ENCODE measurements at regions not wholly inside any gene's neighbourhood (a gene's known extent, or its start where the extent isn't known, plus 50 kb on each side); places are given as distances from the start of the nearest gene placed in this dataset.

DNA sequence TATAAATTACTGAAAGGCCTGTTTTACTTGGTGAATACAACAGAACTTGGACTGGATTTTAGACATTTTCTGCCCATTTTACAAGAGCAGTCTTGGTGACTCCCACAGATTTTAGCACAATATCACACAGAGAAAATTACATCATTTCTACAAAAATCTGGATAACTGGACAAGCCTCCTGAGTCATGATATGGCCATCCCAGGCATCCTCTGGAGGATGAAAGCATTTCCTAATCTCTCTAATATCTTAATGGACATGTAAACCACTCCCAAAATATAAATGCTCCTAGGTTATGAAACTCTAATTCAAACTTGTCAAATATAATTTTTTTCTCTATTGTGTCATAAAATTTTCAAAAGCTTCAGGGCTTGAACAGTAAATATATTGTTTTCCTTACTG is 1170.8 kb upstream of the PCDH7 start:
- ChIA-PET POLR2A (ENCODE audit: partially characterized antibody) (no interaction called here), CTCF (ENCODE audit: partially characterized antibody) (no interaction called here)
- Histone ChIP-seq H4K8ac (ENCODE audit: extremely low read depth, insufficient read depth, low read length) (no peak overlapping the region), H2BK20ac (ENCODE audit: low read length) (no peak overlapping the region), H3K4me3 (ENCODE audit: extremely low read depth in 1 of 4, insufficient read depth in 2 of 4, low read depth in 3 of 4, low read length in 4 of 4) (no peak overlapping the region), H3K27ac (ENCODE audit: low read depth, low read length) (no peak overlapping the region), H3K23me2 (ENCODE audit: low read depth, low read length) (no peaks in the 10 kb centered on the region), H2AFZ (ENCODE audit: low read length) (no peak overlapping the region), H4K5ac (ENCODE audit: insufficient read length, low read depth, low read length) (no peak overlapping the region), H3K14ac (ENCODE audit: insufficient read length) (no peak overlapping the region), H3K56ac (replicated peaks; ENCODE audit: insufficient read length, low read depth, low read length) (no peak overlapping the region), H2BK5ac (ENCODE audit: low read depth, low read length) (no peak overlapping the region), H3K4me1 (replicated peaks in 1 of 4; ENCODE audit: control insufficient read depth in 3 of 4, insufficient read depth in 4 of 4, low read length in 3 of 4) (no peaks in the 10 kb centered on the region), H2AK5ac (ENCODE audit: low read depth, low read length) (no peak overlapping the region), H3K4ac (replicated peaks; ENCODE audit: insufficient read length, low read depth, low read length) (no peak overlapping the region), H4K20me1 (replicated peaks in 1 of 2; ENCODE audit: control insufficient read depth in 1 of 2, insufficient read depth in 2 of 2, low read length in 2 of 2) (no peaks in the 10 kb centered on the region), H3K36me3 (ENCODE audit: control insufficient read depth in 2 of 4, insufficient read depth in 4 of 4, low read length in 3 of 4) (no peaks in the 10 kb centered on the region), H2BK12ac (ENCODE audit: low read depth, low read length) (no peak overlapping the region), H2BK15ac (ENCODE audit: low read length) (no peak overlapping the region), H4K91ac (replicated peaks; ENCODE audit: insufficient read length, low read length) (no peak overlapping the region), H2BK120ac (replicated peaks; ENCODE audit: low read depth, low read length) (no peak overlapping the region), H3K9me3 (ENCODE audit: insufficient read depth in 2 of 2, low read depth in 1 of 2, low read length in 1 of 2) (no peaks in the 10 kb centered on the region), H3K79me1 (ENCODE audit: low read depth, low read length) (no peaks in the 10 kb centered on the region), H3K79me2 (ENCODE audit: control insufficient read depth in 1 of 2, insufficient read depth in 2 of 2, low read length in 2 of 2) (no peaks in the 10 kb centered on the region), H3K23ac (ENCODE audit: insufficient read length) (no peak overlapping the region), H3K9ac (replicated peaks in 1 of 4; ENCODE audit: extremely low read depth in 1 of 4, low read depth in 3 of 4, low read length in 3 of 4) (no peak overlapping the region), H3K27me3 (replicated peaks in 1 of 4; ENCODE audit: control insufficient read depth in 3 of 4, extremely low read depth in 1 of 4, insufficient read depth in 3 of 4, low read length in 3 of 4) (no peaks in the 10 kb centered on the region), H3K4me2 (ENCODE audit: insufficient read depth in 1 of 2, low read depth in 2 of 2, low read length in 2 of 2) (no peak overlapping the region), H3K18ac (ENCODE audit: extremely low read depth, low read length) (no peak overlapping the region)
- DNase-seq (ENCODE audit: low read depth in 1 of 2, low spot score in 2 of 2) (no peak), FAIRE-seq (no peak)
- TF ChIP-seq TBP (IDR thresholded peaks at IDR 0.05; ENCODE audit: low read depth, low read length): no peak
- TF ChIP-seq CHD1 (IDR thresholded peaks at IDR 0.05; ENCODE audit: low read depth, low read length): no peak
- no peak for TF ChIP-seq BCL11A (IDR thresholded peaks at IDR 0.05; ENCODE audit: low read depth in 2 of 2, low read length in 2 of 2)
- TF ChIP-seq SIX5 (IDR thresholded peaks at IDR 0.05; ENCODE audit: low read depth, low read length): no peak
- no peak for TF ChIP-seq MAFK (IDR thresholded peaks at IDR 0.05; ENCODE audit: low read depth, low read length)
- no peak for TF ChIP-seq CTBP2 (IDR thresholded peaks at IDR 0.05; ENCODE audit: borderline replicate concordance, insufficient read depth, insufficient read length, low read length)
